ENCODE measurements at regions not wholly inside any gene's neighbourhood (a gene's known extent, or its start where the extent isn't known, plus 50 kb on each side); places are given as distances from the start of the nearest gene placed in this dataset.

- intact Hi-C loops (cut with DNase I) = no loop called here
- TF ChIP-seq CTCF (IDR thresholded peaks at IDR 0.05) (no peak), POLR2A (IDR thresholded peaks at IDR 0.05) (no peak), POLR2AphosphoS5 (IDR thresholded peaks at IDR 0.05) (no peak)
- 49% methylated on average over 1 of the region's 1 CpG for WGBS
Measured at GRCh38 chr6:15810618-15811017, 147.8 kb upstream of the DTNBP1 start.

DNA sequence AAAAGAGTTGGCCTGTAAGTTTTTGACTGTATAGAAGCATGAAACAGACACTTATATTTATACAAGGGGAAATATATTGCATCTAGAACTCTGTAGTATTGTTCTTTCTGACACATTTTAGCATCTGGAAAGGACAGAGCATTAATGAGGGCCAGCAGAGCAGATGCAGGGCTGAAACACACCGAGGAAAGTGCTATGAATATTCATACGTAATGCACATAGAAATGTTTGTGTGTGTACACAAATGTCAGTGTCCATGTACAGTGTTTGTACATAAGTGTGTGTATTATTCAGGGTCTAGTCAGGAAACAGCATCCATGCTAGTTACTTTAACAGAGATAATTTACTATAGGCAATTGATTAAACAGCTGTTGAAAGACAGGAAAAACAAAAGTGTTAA is 146.5 kb upstream of the DTNBP1 start:
- intact Hi-C loops (cut with DNase I) = no loop called here
- WGBS = 93% methylated on average over 2 of the region's 2 CpGs

More at GRCh38 chr6:15810618-15811017, 147.8 kb upstream of the DTNBP1 start:
- Histone ChIP-seq H3K27ac (no peak overlapping the region), H3K36me3 (no peaks in the 10 kb centered on the region), H3K4me3 (no peak overlapping the region), H3K4me1 (replicated peaks) (no peaks in the 10 kb centered on the region), H3K27me3 (replicated peaks; ENCODE audit: insufficient read depth) (no peaks in the 10 kb centered on the region), H3K9me3 (no peaks in the 10 kb centered on the region)
- no peak for DNase-seq (ENCODE audit: low spot score)

DNA sequence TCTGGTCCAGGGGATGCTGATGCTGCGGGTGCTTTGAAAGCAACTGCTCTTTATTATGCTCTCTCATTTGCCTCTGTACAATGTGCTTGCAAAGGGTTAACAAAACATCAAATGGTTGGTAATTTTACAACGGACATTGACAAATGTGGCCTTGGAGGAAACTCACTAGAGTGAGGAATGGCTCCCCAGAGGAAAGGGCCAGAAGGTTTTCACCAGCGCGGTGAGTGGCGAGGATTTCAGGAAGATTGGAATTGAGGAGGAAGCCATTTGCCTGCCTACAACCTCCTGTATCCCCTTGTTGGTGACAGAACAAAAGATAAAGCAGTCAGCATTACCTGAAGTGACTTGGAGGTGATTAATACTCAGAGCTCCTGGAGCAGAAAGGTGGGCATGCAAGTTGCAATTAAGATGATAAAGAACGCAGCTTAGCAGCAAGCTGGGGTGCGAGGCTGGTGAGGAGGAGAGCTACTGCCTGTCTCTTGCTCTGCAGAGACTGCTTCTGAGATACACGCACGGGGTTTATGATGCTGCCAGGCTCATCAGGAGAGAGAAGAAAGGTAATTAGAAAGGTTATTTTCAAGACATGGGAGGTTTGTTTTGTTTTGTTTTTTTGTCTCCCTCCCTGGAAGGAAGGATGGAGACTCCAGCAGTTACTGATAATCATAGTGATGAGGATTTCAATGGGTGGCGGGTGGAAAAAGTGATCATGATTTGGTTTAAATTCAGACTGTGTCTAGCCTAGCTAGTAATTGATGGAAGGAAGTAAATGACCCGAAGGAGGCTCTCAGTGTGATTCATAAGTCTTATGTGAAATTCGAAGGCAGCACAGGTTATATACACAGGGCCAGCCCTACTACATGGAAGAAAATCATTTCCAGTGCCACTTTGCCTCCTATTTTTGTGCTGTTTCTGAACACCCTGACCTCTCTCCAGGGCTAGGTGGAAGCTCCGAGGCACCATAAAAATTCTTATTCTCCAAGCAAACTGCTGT is 141.6 kb upstream of the DTNBP1 start:
- DNase-seq (ENCODE audit: low spot score) = no peak
- Histone ChIP-seq H3K36me3 (no peaks in the 10 kb centered on the region), H3K4me1 (replicated peaks) (no peaks in the 10 kb centered on the region), H3K27me3 (replicated peaks; ENCODE audit: insufficient read depth) (no peaks in the 10 kb centered on the region), H3K9me3 (no peaks in the 10 kb centered on the region), H3K4me3 (no peak overlapping the region), H3K27ac (no peak overlapping the region)
- 58% methylated on average over 13 of the region's 13 CpGs for WGBS
- intact Hi-C loops (cut with DNase I) = no loop called here
- TF ChIP-seq POLR2A (IDR thresholded peaks at IDR 0.05) (no peak), POLR2AphosphoS5 (IDR thresholded peaks at IDR 0.05) (no peak)

More for the DNA sequence above, 146.5 kb upstream of the DTNBP1 start:
- Histone ChIP-seq H3K27ac (no peak overlapping the region), H3K36me3 (no peaks in the 10 kb centered on the region), H3K4me1 (replicated peaks) (no peaks in the 10 kb centered on the region), H3K4me3 (no peak overlapping the region), H3K27me3 (replicated peaks; ENCODE audit: insufficient read depth) (no peaks in the 10 kb centered on the region), H3K9me3 (no peaks in the 10 kb centered on the region)
- DNase-seq (ENCODE audit: low spot score) = no peak
- TF ChIP-seq POLR2A (IDR thresholded peaks at IDR 0.05) = no peak
- TF ChIP-seq POLR2AphosphoS5 (IDR thresholded peaks at IDR 0.05) = no peak
- TF ChIP-seq CTCF (IDR thresholded peaks at IDR 0.05) = no peak

DNA sequence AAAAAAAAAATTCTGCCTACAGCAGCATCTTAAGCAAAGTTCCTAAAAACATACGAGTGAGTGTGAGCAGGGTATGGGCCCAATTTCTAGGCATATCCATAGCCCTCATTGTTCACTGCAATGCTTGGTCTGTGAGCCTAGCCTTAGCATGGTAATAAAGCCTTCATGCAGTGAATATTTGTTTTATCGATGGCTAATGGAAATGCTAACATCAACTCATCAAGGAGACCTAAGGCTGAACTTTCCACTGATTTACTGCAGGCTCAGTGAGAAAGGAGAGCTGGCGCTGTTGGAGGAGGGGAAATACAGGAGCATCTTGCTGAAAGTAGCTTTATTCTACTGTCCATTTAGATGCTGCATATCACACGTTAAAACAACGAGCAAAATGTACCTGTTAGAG is 139.6 kb upstream of the DTNBP1 start:
- TF ChIP-seq POLR2AphosphoS5 (IDR thresholded peaks at IDR 0.05) (no peak), CTCF (IDR thresholded peaks at IDR 0.05) (no peak), POLR2A (IDR thresholded peaks at IDR 0.05) (no peak)
- Histone ChIP-seq H3K4me3 (no peak overlapping the region), H3K27me3 (replicated peaks; ENCODE audit: insufficient read depth) (no peaks in the 10 kb centered on the region), H3K9me3 (no peaks in the 10 kb centered on the region), H3K36me3 (no peaks in the 10 kb centered on the region), H3K4me1 (replicated peaks) (no peaks in the 10 kb centered on the region), H3K27ac (no peak overlapping the region)
- intact Hi-C loops (cut with DNase I) = no loop called here
- WGBS = 67% methylated on average over 5 of the region's 5 CpGs
- DNase-seq (ENCODE audit: low spot score) = no peak

GRCh38 chr6:15801912-15802311 is 139.1 kb upstream of the DTNBP1 start:
- WGBS = 96% methylated on average over 7 of the region's 7 CpGs
- no peaks in the 10 kb centered on the region for H3K4me1 ChIP-seq (replicated peaks)
- DNase-seq (ENCODE audit: low spot score) = no peak
- no peak overlapping the region for H3K27ac ChIP-seq
- H3K36me3 ChIP-seq = no peaks in the 10 kb centered on the region
- H3K9me3 ChIP-seq = no peaks in the 10 kb centered on the region
- TF ChIP-seq POLR2AphosphoS5 (IDR thresholded peaks at IDR 0.05) (no peak), POLR2A (IDR thresholded peaks at IDR 0.05) (no peak), CTCF (IDR thresholded peaks at IDR 0.05) (no peak)
- H3K27me3 ChIP-seq (replicated peaks; ENCODE audit: insufficient read depth) = no peaks in the 10 kb centered on the region
- intact Hi-C loops (cut with DNase I) = no loop called here
- H3K4me3 ChIP-seq = no peak overlapping the region

All from prostate gland (tissue), 2 donors.